ENCODE measurements at regions not wholly inside any gene's neighbourhood (a gene's known extent, or its start where the extent isn't known, plus 50 kb on each side); places are given as distances from the start of the nearest gene placed in this dataset.

- ChIA-PET POLR2A (ENCODE audit: low non-redundant PET) (interaction anchor here (0.6 kb wide), 1 partner anchor 1279 kb away, joined by 3 read pairs; no protein-coding TSS in a partner anchor), CTCF (no interaction called here)
- no peaks in the 10 kb centered on the region for H3K36me3 ChIP-seq (ENCODE audit: insufficient read depth, low read length, poor library complexity, severe bottlenecking)
- BruUV-seq (replicated peaks) = no TSS peak
- H3K4me3 ChIP-seq (ENCODE audit: low read depth, low read length, poor library complexity, severe bottlenecking) = no peak overlapping the region
- no peaks in the 10 kb centered on the region for H3K4me1 ChIP-seq (ENCODE audit: insufficient read depth, low read length, poor library complexity, severe bottlenecking)
- H3K9me3 ChIP-seq (ENCODE audit: low read depth, low read length, poor library complexity, severe bottlenecking) = no peaks in the 10 kb centered on the region
- intact Hi-C loops (cut with micrococcal nuclease; ENCODE audit: unreplicated experiment) = no loop called here
- DNase-seq (ENCODE audit: low spot score) = no peak
- H3K27ac ChIP-seq (ENCODE audit: low read depth, low read length, poor library complexity, severe bottlenecking) = no peak overlapping the region
- H3K27me3 ChIP-seq (replicated peaks; ENCODE audit: insufficient read depth, low read depth, low read length, poor library complexity) = peaks cover 6% of the 10 kb centered on the region
- TF ChIP-seq CTCF (conservative IDR thresholded peaks at IDR 0.05; ENCODE audit: low read depth, low read length) (no peak), EZH2 (IDR thresholded peaks at IDR 0.05; ENCODE audit: borderline replicate concordance, low read depth, low read length, poor library complexity, severe bottlenecking) (no peak)
Measured at GRCh38 chr20:58020656-58021454, 207.6 kb downstream of the ANKRD60 start.

GRCh38 chr20:58019850-58020625 lies 208.4 kb downstream of the ANKRD60 start:
- Histone ChIP-seq H3K9me3 (ENCODE audit: low read depth, low read length, poor library complexity, severe bottlenecking) (no peaks in the 10 kb centered on the region), H3K36me3 (ENCODE audit: insufficient read depth, low read length, poor library complexity, severe bottlenecking) (no peaks in the 10 kb centered on the region), H3K27ac (ENCODE audit: low read depth, low read length, poor library complexity, severe bottlenecking) (no peak overlapping the region), H3K27me3 (replicated peaks; ENCODE audit: insufficient read depth, low read depth, low read length, poor library complexity) (peaks cover 9% of the 10 kb centered on the region), H3K4me1 (ENCODE audit: insufficient read depth, low read length, poor library complexity, severe bottlenecking) (no peaks in the 10 kb centered on the region), H3K4me3 (ENCODE audit: low read depth, low read length, poor library complexity, severe bottlenecking) (no peak overlapping the region)
- TF ChIP-seq EZH2 (IDR thresholded peaks at IDR 0.05; ENCODE audit: borderline replicate concordance, low read depth, low read length, poor library complexity, severe bottlenecking) (no peak), CTCF (conservative IDR thresholded peaks at IDR 0.05; ENCODE audit: low read depth, low read length) (no peak)
- ChIA-PET CTCF (no interaction called here), POLR2A (ENCODE audit: low non-redundant PET) (interaction anchor here (0.6 kb wide), 1 partner anchor 1278 kb away, joined by 3 read pairs; no protein-coding TSS in a partner anchor)
- intact Hi-C loops (cut with micrococcal nuclease; ENCODE audit: unreplicated experiment) = no loop called here
- no TSS peak for BruUV-seq (replicated peaks)
- DNase-seq (ENCODE audit: low spot score) = no peak

GRCh38 chr20:58019027-58019849 lies 209.2 kb downstream of the ANKRD60 start:
- POLR2A ChIA-PET (ENCODE audit: low non-redundant PET) = no interaction called here
- H3K4me3 ChIP-seq (ENCODE audit: low read depth, low read length, poor library complexity, severe bottlenecking) = no peak overlapping the region
- CTCF ChIA-PET = no interaction called here
- intact Hi-C loops (cut with micrococcal nuclease; ENCODE audit: unreplicated experiment) = no loop called here
- DNase-seq (ENCODE audit: low spot score) = no peak
- H3K36me3 ChIP-seq (ENCODE audit: insufficient read depth, low read length, poor library complexity, severe bottlenecking) = no peaks in the 10 kb centered on the region
- H3K4me1 ChIP-seq (ENCODE audit: insufficient read depth, low read length, poor library complexity, severe bottlenecking) = no peaks in the 10 kb centered on the region
- peaks cover 9% of the 10 kb centered on the region for H3K27me3 ChIP-seq (replicated peaks; ENCODE audit: insufficient read depth, low read depth, low read length, poor library complexity)
- no TSS peak for BruUV-seq (replicated peaks)
- H3K27ac ChIP-seq (ENCODE audit: low read depth, low read length, poor library complexity, severe bottlenecking) = no peak overlapping the region
- no peak for TF ChIP-seq CTCF (conservative IDR thresholded peaks at IDR 0.05; ENCODE audit: low read depth, low read length)
- no peak for TF ChIP-seq EZH2 (IDR thresholded peaks at IDR 0.05; ENCODE audit: borderline replicate concordance, low read depth, low read length, poor library complexity, severe bottlenecking)
- H3K9me3 ChIP-seq (ENCODE audit: low read depth, low read length, poor library complexity, severe bottlenecking) = no peaks in the 10 kb centered on the region
